ENCODE measurements at regions not wholly inside any gene's neighbourhood (a gene's known extent, or its start where the extent isn't known, plus 50 kb on each side); places are given as distances from the start of the nearest gene placed in this dataset.

GRCh38 chr2:236915186-236915585, 170.5 kb upstream of the COPS8 start:
- no peak for TF ChIP-seq YY1 (IDR thresholded peaks at IDR 0.05; ENCODE audit: insufficient read depth, insufficient read length)
- no peak for TF ChIP-seq ZNF274 (IDR thresholded peaks at IDR 0.05; ENCODE audit: low read depth, low read length)
- TF ChIP-seq SUZ12 (IDR thresholded peaks at IDR 0.05; ENCODE audit: extremely low read depth, insufficient read depth, insufficient read length): no peak

All from NT2/D1 (cell line).